ENCODE measurements at regions not wholly inside any gene's neighbourhood (a gene's known extent, or its start where the extent isn't known, plus 50 kb on each side); places are given as distances from the start of the nearest gene placed in this dataset.
A peak's percentile ranks its signal among the peaks of the same experiment; 100 is the strongest.

DNA sequence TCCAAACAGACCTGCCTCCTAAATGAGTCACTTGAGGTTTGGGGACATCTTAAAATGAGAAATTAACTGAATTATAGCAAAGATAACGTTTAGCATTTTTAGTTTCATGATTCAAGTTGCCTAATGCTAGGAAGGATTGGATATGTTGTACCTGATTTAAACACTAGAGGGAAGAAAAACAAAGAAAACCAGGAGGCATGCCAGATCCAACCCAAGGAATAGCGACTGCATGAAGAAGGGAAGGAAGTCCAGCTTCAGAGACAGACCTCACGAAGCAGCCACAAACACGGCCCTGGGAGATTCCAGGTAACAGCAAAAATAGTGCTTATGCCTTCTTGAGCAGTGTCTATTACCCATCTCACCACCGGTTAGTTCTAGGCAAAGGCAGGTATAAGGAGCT is 499.9 kb upstream of the SPHKAP start:
- ATAC-seq (0 out of 2 replicates have a peak, but pooled peaks have one; percentile 62), DNase-seq (ENCODE audit: low read depth, low spot score) (no peak)
- in situ Hi-C loops (cut with HindIII; ENCODE audit: low pct_unique_long_range_greater_than_20kb, low sequenced_read_pairs) = no loop called here
- intact Hi-C loops (cut with micrococcal nuclease; ENCODE audit: unreplicated experiment) = no loop called here
- H3K36me3 ChIP-seq (ENCODE audit: control insufficient read depth, insufficient read depth, low read length) = no peaks in the 10 kb centered on the region
- H3K27ac ChIP-seq (ENCODE audit: low read length) = no peak overlapping the region
- ChIA-PET POLR2A (no interaction called here), CTCF (no interaction called here)
- H3K9me3 ChIP-seq (ENCODE audit: control insufficient read depth, insufficient read depth, low read depth, low read length) = no peaks in the 10 kb centered on the region
- BruUV-seq (replicated peaks) = no TSS peak
- no peak overlapping the region for H3K4me3 ChIP-seq (ENCODE audit: low read depth in 2 of 2, low read length in 2 of 2)
- no peaks in the 10 kb centered on the region for H3K27me3 ChIP-seq (ENCODE audit: control insufficient read depth, insufficient read depth, low read length)
- TF ChIP-seq, protein P1, sequence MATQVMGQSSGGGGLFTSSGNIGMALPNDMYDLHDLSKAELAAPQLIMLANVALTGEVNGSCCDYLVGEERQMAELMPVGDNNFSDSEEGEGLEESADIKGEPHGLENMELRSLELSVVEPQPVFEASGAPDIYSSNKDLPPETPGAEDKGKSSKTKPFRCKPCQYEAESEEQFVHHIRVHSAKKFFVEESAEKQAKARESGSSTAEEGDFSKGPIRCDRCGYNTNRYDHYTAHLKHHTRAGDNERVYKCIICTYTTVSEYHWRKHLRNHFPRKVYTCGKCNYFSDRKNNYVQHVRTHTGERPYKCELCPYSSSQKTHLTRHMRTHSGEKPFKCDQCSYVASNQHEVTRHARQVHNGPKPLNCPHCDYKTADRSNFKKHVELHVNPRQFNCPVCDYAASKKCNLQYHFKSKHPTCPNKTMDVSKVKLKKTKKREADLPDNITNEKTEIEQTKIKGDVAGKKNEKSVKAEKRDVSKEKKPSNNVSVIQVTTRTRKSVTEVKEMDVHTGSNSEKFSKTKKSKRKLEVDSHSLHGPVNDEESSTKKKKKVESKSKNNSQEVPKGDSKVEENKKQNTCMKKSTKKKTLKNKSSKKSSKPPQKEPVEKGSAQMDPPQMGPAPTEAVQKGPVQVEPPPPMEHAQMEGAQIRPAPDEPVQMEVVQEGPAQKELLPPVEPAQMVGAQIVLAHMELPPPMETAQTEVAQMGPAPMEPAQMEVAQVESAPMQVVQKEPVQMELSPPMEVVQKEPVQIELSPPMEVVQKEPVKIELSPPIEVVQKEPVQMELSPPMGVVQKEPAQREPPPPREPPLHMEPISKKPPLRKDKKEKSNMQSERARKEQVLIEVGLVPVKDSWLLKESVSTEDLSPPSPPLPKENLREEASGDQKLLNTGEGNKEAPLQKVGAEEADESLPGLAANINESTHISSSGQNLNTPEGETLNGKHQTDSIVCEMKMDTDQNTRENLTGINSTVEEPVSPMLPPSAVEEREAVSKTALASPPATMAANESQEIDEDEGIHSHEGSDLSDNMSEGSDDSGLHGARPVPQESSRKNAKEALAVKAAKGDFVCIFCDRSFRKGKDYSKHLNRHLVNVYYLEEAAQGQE (IDR thresholded peaks at IDR 0.05; ENCODE audit: insufficient read depth in 1 of 2, low read depth in 2 of 2, low read length in 1 of 2) = no peak
- TF ChIP-seq TCF7L2 (IDR thresholded peaks at IDR 0.05; ENCODE audit: low read depth, low read length) (no peak), SIN3A (IDR thresholded peaks at IDR 0.05; ENCODE audit: borderline replicate concordance, insufficient read depth, low read depth, low read length) (no peak), POLR2AphosphoS5 (IDR thresholded peaks at IDR 0.05; ENCODE audit: low read depth, low read length) (no peak)
- TF ChIP-seq, protein P2, sequence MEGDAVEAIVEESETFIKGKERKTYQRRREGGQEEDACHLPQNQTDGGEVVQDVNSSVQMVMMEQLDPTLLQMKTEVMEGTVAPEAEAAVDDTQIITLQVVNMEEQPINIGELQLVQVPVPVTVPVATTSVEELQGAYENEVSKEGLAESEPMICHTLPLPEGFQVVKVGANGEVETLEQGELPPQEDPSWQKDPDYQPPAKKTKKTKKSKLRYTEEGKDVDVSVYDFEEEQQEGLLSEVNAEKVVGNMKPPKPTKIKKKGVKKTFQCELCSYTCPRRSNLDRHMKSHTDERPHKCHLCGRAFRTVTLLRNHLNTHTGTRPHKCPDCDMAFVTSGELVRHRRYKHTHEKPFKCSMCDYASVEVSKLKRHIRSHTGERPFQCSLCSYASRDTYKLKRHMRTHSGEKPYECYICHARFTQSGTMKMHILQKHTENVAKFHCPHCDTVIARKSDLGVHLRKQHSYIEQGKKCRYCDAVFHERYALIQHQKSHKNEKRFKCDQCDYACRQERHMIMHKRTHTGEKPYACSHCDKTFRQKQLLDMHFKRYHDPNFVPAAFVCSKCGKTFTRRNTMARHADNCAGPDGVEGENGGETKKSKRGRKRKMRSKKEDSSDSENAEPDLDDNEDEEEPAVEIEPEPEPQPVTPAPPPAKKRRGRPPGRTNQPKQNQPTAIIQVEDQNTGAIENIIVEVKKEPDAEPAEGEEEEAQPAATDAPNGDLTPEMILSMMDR (IDR thresholded peaks at IDR 0.05) = peak; percentile 53
- no peaks in the 10 kb centered on the region for H3K4me1 ChIP-seq (ENCODE audit: control insufficient read depth, insufficient read depth, low read length)

DNA sequence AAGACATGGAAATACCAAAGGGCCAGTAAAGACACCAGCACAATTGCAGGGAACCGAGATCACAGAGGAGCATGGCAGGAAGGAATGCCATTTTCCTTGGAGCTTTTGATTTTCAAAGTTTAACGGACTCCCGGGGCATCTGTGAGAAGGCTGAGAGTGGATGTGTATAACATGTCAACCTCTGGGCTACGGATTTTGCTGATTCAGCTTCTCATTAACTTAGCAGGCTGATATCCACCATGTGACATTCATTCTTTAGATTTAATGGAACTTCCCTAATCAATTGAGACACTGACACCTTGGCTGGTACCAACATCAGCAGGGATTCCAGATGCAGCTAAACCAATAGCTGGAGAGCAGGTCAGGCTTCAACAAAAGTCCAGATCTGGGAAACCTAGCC is 496.6 kb upstream of the SPHKAP start:
- Histone ChIP-seq H3K27me3 (ENCODE audit: control insufficient read depth, insufficient read depth, low read length) (no peaks in the 10 kb centered on the region), H3K4me3 (ENCODE audit: low read depth in 2 of 2, low read length in 2 of 2) (no peak overlapping the region), H3K36me3 (ENCODE audit: control insufficient read depth, insufficient read depth, low read length) (no peaks in the 10 kb centered on the region), H3K27ac (ENCODE audit: low read length) (no peak overlapping the region), H3K9me3 (ENCODE audit: control insufficient read depth, insufficient read depth, low read depth, low read length) (no peaks in the 10 kb centered on the region), H3K4me1 (ENCODE audit: control insufficient read depth, insufficient read depth, low read length) (no peaks in the 10 kb centered on the region)
- TF ChIP-seq, protein P1 (IDR thresholded peaks at IDR 0.05; ENCODE audit: insufficient read depth in 1 of 2, low read depth in 2 of 2, low read length in 1 of 2) = no peak
- TF ChIP-seq SIN3A (IDR thresholded peaks at IDR 0.05; ENCODE audit: borderline replicate concordance, insufficient read depth, low read depth, low read length) (no peak), TCF7L2 (IDR thresholded peaks at IDR 0.05; ENCODE audit: low read depth, low read length) (no peak), POLR2AphosphoS5 (IDR thresholded peaks at IDR 0.05; ENCODE audit: low read depth, low read length) (no peak)
- TF ChIP-seq, protein P2 (IDR thresholded peaks at IDR 0.05) = no peak
- no peak for ATAC-seq
- in situ Hi-C loops (cut with HindIII; ENCODE audit: low pct_unique_long_range_greater_than_20kb, low sequenced_read_pairs) (no loop called here), intact Hi-C loops (cut with micrococcal nuclease; ENCODE audit: unreplicated experiment) (no loop called here)
- BruUV-seq (replicated peaks) = no TSS peak
- CTCF ChIA-PET = no interaction called here
- POLR2A ChIA-PET = no interaction called here
- DNase-seq (ENCODE audit: low read depth, low spot score) = no peak

Measured in Panc1 (cell line).